BLaER1 treated with 17β-estradiol and CSF1 and Interleukin-3, amounts not matched to agents 10 nM and 100 nM (cell line): ENCODE measurements at regions not wholly inside any gene's neighbourhood (a gene's known extent, or its start where the extent isn't known, plus 50 kb on each side); places are given as distances from the start of the nearest gene placed in this dataset.
"Not testable (repeated sequence)": the region's sequence is repeated elsewhere in the genome, so short reads cannot be mapped to it uniquely, and the experiment has no call there.

ENCODE experiments used
- H3K27ac ChIP-seq, 11 experiments: shearing (Covaris generic); formaldehyde crosslinking; 2 replicates each; pipeline ENCODE4 v1.8.1; 2022
- H3K27me3 ChIP-seq, 11 experiments: shearing (Covaris generic); formaldehyde crosslinking; 2 replicates each; pipeline ENCODE4 v1.8.1; 2022
- H3K36me3 ChIP-seq, 11 experiments: shearing (Covaris generic); formaldehyde crosslinking; 2 replicates each; pipeline ENCODE4 v1.8.1; 2022
- H3K4me1 ChIP-seq, 10 experiments: shearing (Covaris generic); formaldehyde crosslinking; 2 replicates each; pipeline ENCODE4 v1.8.1; 2022
- H3K4me2 ChIP-seq, 11 experiments: shearing (Covaris generic); formaldehyde crosslinking; 2 replicates each; pipeline ENCODE4 v1.8.1; 2022
- H3K4me3 ChIP-seq, 10 experiments: shearing (Covaris generic); formaldehyde crosslinking; 2 replicates each; pipeline ENCODE4 v1.8.1; 2022
- H3K9ac ChIP-seq, 11 experiments: shearing (Covaris generic); formaldehyde crosslinking; 2 replicates each; pipeline ENCODE4 v1.8.1; 2022
- H3K9me3 ChIP-seq, 11 experiments: shearing (Covaris generic); formaldehyde crosslinking; replicated peaks in 1 of 11; 2 replicates each; pipeline ENCODE4 v1.8.1; 2022
- H4K20me1 ChIP-seq, 11 experiments: shearing (Covaris generic); formaldehyde crosslinking; 2 replicates each; pipeline ENCODE4 v1.8.1; 2022
- Cebpa-rat ChIP-seq, 11 experiments: shearing (Covaris generic); IDR thresholded peaks; 2 replicates each; pipeline ENCODE4 v1.8.1; 2022

DNA sequence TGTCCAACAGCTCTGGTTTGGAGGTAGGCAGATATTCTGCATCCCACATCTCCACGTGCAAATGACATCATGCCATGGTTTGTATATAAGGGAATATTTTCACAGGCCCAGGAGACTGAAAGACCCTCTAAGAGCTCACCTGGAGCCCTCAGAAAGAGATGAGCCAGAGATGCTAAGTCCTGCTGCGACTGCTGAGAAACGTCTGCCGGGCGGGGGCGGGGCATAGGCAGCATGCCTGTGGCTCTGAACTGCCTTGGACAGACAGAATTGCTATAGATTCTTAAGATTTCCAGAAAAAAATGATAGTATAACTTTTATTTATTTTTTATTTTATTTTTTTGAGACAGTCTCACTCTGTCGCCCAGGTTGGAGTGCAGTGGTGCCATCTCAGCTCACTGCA lies 64.2 kb upstream of the METTL9 start:
- H4K20me1 ChIP-seq, H3K27ac ChIP-seq, H3K4me3 ChIP-seq, H3K27me3 ChIP-seq, H3K4me2 ChIP-seq, H3K36me3 ChIP-seq, H3K9ac ChIP-seq: not testable (repeated sequence)
- Histone ChIP-seq H3K9me3 (peaks cover 0 to 11% (median 4%) of the 10 kb centered on the region in 11 experiments; a peak in 6 of 22 replicates), H3K4me1 (peaks cover 9 to 22% (median 15%) of the 10 kb centered on the region in 10 experiments)

DNA sequence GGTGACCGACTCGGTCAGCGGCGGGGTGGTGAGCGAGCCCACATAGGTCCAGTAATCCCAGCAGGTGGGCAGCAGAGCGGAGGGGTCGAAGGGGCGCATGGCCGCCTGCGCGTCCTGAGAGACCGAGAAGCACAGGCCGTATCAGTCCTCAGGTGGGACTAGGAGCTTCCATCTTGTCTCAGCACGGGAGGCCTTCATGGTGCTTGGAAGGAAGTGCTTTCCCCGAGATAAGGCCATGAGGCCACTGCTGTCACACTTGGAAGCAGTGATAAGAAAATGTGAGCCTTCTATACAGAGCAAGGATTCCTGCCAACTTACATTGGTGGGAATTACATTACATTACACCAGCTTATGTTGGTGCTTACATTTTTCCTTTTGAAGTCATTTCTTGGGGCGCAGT lies 62.6 kb upstream of the METTL9 start:
- H3K4me1 ChIP-seq, result peaks cover 24 to 36% (median 29%) of the 10 kb centered on the region in 10 experiments
- not testable (repeated sequence) for H3K36me3 ChIP-seq, H3K4me3 ChIP-seq, H3K9ac ChIP-seq, H3K27me3 ChIP-seq, H3K27ac ChIP-seq, H3K4me2 ChIP-seq
- H4K20me1 ChIP-seq, result peaks cover 0 to 11% (median 8%) of the 10 kb centered on the region in 11 experiments; a peak in 12 of 22 replicates
- H3K9me3 ChIP-seq, result peaks cover 0 to 11% (median 4%) of the 10 kb centered on the region in 11 experiments; a peak in 6 of 22 replicates

DNA sequence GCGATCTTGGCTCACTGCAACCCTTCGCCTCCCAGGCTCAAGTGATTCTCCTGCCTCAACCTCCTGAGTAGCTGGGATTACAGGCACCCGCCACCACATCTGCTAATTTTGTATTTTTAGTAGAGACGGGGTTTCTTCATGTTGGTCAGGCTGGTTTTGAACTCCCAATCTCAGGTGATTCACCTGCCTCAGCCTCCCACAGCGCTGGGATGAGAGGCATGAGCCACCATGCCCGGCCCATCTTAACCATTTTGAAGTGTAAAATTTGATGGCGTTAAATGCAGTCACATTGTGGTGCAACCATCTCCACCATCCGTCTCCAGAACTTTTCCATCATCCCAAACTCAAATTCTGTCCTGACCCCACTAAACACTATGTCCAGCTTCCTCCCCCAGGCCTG lies 61.8 kb upstream of the METTL9 start:
- H3K9ac ChIP-seq, H3K27ac ChIP-seq, H3K27me3 ChIP-seq, H3K4me3 ChIP-seq, H3K36me3 ChIP-seq, H3K4me2 ChIP-seq: not testable (repeated sequence)
- Histone ChIP-seq H3K4me1 (peaks cover 33 to 44% (median 38%) of the 10 kb centered on the region in 10 experiments), H4K20me1 (peaks cover 0 to 11% (median 8%) of the 10 kb centered on the region in 11 experiments; a peak in 12 of 22 replicates), H3K9me3 (peaks cover 0 to 11% (median 4%) of the 10 kb centered on the region in 11 experiments; a peak in 6 of 22 replicates)

- Histone ChIP-seq H3K27me3 (peaks cover 0 to 12% (median 0%) of the 10 kb centered on the region in 11 experiments; a peak in 3 of 22 replicates), H3K4me1 (peaks cover 42 to 56% (median 49%) of the 10 kb centered on the region in 10 experiments), H4K20me1 (peaks cover 0 to 11% (median 8%) of the 10 kb centered on the region in 11 experiments; a peak in 12 of 22 replicates), H3K4me2 (peak overlapping the region in 8 of 11 experiments; percentile 18 to 90 (median 67); a peak in 12 of 22 replicates), H3K27ac (peak overlapping the region in 1 of 11 experiments; percentile 50; a peak in 3 of 22 replicates)
- not testable (repeated sequence) for H3K4me3 ChIP-seq, H3K36me3 ChIP-seq, H3K9ac ChIP-seq, H3K9me3 ChIP-seq
These were observed 60.2 kb upstream of the METTL9 start for GRCh38 chr16:21539107-21539618.

DNA sequence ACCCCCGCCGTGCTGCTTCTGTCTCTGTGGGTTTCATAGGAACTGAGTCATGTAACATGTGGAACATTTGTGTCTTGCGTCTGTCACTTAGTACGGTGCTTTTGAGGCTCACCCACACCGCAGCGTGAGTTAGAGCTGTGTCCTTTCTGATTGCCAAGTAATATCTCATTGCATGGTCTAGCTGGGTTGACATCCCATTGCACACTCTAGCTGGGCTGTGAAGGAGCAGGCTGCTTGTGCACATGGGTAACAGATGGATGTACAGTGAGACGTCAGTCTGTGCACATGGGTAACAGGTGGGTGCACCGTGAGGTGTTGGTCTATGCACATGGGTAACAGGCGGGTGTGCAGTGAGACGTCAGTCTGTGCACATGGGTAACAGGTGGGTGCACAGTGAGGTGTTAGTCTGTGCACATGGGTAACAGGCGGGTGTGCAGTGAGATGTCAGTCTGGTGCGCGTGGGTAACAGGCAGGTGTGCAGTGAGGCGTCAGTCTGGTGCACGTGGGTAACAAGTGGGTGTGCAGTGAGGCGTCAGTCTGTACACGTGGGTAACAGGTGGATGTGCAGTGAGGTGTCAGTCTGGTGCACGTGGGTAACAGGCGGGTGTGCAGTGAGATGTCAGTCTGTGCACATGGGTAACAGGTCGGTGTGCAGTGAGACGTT lies 58.5 kb upstream of the METTL9 start:
- H3K4me1 ChIP-seq, result peaks cover 42 to 64% (median 55%) of the 10 kb centered on the region in 10 experiments
- H3K36me3 ChIP-seq, H3K9me3 ChIP-seq: not testable (repeated sequence)
- peak overlapping the region in 6 of 11 experiments; percentile 12 to 49 (median 31); a peak in 4 of 22 replicates for H3K9ac ChIP-seq
- H4K20me1 ChIP-seq, result peaks cover 0 to 11% (median 8%) of the 10 kb centered on the region in 11 experiments; a peak in 12 of 22 replicates
- peak overlapping the region; percentile 89 to 98 (median 96) for H3K4me2 ChIP-seq
- H3K27ac ChIP-seq, result peak overlapping the region in 8 of 11 experiments; percentile 0 to 61 (median 50); a peak in 13 of 22 replicates
- H3K4me3 ChIP-seq, result peak overlapping the region in 6 of 10 experiments; percentile 1 to 30 (median 10); a peak in 3 of 20 replicates
- peaks cover 0 to 18% (median 0%) of the 10 kb centered on the region in 11 experiments; a peak in 5 of 22 replicates for H3K27me3 ChIP-seq

DNA sequence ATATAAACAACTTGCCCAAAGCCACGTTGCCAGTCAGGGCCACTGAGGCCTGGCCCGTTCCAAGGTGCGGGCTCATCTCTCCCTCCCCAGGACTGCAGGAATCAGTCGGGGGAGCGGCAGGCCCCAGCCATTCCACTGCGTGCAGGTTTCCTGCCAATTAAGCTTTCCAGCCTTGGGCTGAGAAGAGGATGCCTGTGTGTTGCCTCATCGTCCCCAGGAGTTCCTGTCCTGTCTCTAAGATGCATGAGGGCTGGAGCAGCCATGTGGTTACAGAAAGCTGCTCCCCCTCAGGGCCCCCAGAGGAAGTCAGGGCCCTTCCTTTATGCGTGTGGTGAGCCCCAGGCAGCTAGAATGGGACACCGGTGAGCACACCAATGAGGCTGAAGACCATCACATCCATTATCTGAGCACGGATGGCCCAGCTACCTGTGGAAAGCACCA lies 57.7 kb upstream of the METTL9 start:
- H3K27me3 ChIP-seq, result peaks cover 0 to 19% (median 0%) of the 10 kb centered on the region in 11 experiments; a peak in 5 of 22 replicates
- not testable (repeated sequence) for H3K9me3 ChIP-seq, H3K36me3 ChIP-seq
- peak overlapping the region; percentile 89 to 98 (median 96) for H3K4me2 ChIP-seq
- H4K20me1 ChIP-seq, result peaks cover 0 to 11% (median 8%) of the 10 kb centered on the region in 11 experiments; a peak in 12 of 22 replicates
- TF ChIP-seq Cebpa-rat (IDR thresholded peaks at IDR 0.05), result peak in 7 of 11 experiments; percentile 32 to 78 (median 69); a peak in 9 of 22 replicates
- peak overlapping the region in 8 of 11 experiments; percentile 0 to 61 (median 50); a peak in 14 of 22 replicates for H3K27ac ChIP-seq
- peak overlapping the region in 3 of 10 experiments; percentile 17 to 30 (median 24); a peak in 3 of 20 replicates for H3K4me3 ChIP-seq
- H3K9ac ChIP-seq, result peak overlapping the region in 6 of 11 experiments; percentile 18 to 49 (median 31); a peak in 3 of 22 replicates
- peaks cover 42 to 64% (median 55%) of the 10 kb centered on the region in 10 experiments for H3K4me1 ChIP-seq

- H3K9me3 ChIP-seq, H3K4me3 ChIP-seq, H3K9ac ChIP-seq, H3K36me3 ChIP-seq: not testable (repeated sequence)
- Histone ChIP-seq H4K20me1 (peaks cover 0 to 11% (median 8%) of the 10 kb centered on the region in 11 experiments; a peak in 12 of 22 replicates), H3K4me2 (peak overlapping the region; percentile 50 to 98 (median 96)), H3K27ac (peak overlapping the region in 2 of 11 experiments; percentile 10 to 27; a peak in 3 of 22 replicates), H3K4me1 (peaks cover 42 to 64% (median 55%) of the 10 kb centered on the region in 10 experiments), H3K27me3 (peaks cover 0 to 19% (median 0%) of the 10 kb centered on the region in 11 experiments; a peak in 5 of 22 replicates)
These were observed 57.3 kb upstream of the METTL9 start for GRCh38 chr16:21542075-21542474.

DNA sequence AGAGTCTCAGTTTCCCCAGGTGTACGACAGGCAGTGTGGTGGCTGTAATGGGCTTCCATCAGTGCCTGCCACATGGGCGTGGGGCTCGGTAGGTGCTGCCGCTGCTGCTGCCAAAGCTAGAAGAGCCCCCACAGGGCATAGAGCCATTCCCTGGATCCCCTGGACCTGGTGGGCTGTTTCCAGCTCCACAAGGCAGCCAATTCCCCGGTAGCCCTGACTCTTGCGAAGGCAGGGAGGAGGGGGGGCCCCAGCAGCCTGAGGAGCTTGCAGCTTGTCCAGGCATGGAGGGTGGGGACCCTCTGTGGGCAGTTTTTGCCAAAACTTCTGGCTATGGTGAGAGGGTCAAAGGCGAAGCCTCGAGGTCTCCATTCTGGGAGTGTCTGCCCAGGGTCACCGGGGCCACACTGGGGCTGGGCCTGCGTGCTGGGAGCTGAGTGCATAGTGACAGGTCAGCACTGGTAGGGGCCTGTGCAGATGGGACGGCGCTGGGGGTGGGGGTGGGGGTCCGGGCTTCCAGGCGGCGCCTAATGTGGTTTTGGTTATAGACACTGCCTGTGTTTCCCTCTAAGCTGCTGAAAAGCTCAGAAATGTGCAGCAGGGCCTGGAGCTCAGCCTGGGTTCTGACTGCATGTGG lies 56.8 kb upstream of the METTL9 start:
- Histone ChIP-seq H3K4me1 (peaks cover 42 to 64% (median 55%) of the 10 kb centered on the region in 10 experiments), H3K27me3 (peaks cover 0 to 19% (median 0%) of the 10 kb centered on the region in 11 experiments; a peak in 5 of 22 replicates), H3K4me2 (peak overlapping the region; percentile 56 to 98 (median 96); a peak in 20 of 22 replicates), H4K20me1 (peaks cover 0 to 11% (median 8%) of the 10 kb centered on the region in 11 experiments; a peak in 12 of 22 replicates), H3K27ac (peak overlapping the region in 1 of 11 experiments; percentile 27; a peak in 1 of 22 replicates)
- H3K9me3 ChIP-seq, H3K9ac ChIP-seq, H3K4me3 ChIP-seq, H3K36me3 ChIP-seq: not testable (repeated sequence)

GRCh38 chr16:21543151-21543836 lies 56.1 kb upstream of the METTL9 start:
- Histone ChIP-seq H3K9ac (peak overlapping the region in 2 of 11 experiments; percentile 4 to 24; a peak in 2 of 22 replicates), H3K4me1 (peaks cover 42 to 61% (median 55%) of the 10 kb centered on the region in 10 experiments), H4K20me1 (peaks cover 0 to 11% (median 8%) of the 10 kb centered on the region in 11 experiments; a peak in 12 of 22 replicates), H3K27me3 (peaks cover 0 to 19% (median 0%) of the 10 kb centered on the region in 11 experiments; a peak in 5 of 22 replicates), H3K4me2 (peak overlapping the region; percentile 0 to 98 (median 91); a peak in 20 of 22 replicates)
- H3K27ac ChIP-seq, H3K9me3 ChIP-seq, H3K36me3 ChIP-seq, H3K4me3 ChIP-seq: not testable (repeated sequence)

DNA sequence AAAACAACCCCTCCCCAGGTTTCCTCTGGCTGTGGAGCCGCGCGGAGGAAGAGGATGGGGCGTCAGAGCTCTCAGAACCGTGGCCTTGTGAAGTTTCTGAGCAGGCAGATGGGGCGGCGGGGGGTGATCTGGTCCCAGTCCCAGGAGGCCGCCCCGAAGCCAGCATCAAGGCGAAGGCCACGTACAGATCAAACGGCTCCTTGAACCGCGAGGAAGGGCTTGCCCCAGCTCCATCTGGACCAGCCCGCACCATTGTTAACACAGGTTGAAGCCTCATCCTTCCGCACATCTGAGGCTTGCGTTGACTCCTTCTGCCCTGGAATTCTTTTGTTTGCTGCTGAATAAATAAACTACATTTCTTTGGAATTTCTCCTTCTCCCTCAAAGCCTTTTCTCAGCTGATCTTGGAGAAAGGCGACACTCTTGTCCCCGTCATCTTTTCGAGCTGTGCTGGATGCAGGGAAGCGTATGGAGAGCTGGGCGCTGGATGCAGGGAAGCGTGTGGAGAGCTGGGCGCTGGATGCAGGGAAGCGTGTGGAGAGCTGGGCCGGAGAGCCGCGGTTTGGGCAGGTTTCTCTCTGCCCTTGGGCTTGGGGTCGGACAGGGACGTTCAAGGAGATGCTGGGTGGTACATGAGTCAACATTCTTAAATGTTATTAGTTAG lies 53.6 kb upstream of the METTL9 start:
- not testable (repeated sequence) for H3K36me3 ChIP-seq, H3K27ac ChIP-seq, H4K20me1 ChIP-seq, H3K9ac ChIP-seq, H3K9me3 ChIP-seq, H3K4me3 ChIP-seq
- H3K4me2 ChIP-seq, result peak overlapping the region in 8 of 11 experiments; percentile 21 to 76 (median 56); a peak in 15 of 22 replicates
- H3K4me1 ChIP-seq, result peaks cover 24 to 40% (median 37%) of the 10 kb centered on the region in 10 experiments
- H3K27me3 ChIP-seq, result peaks cover 0 to 19% (median 0%) of the 10 kb centered on the region in 11 experiments; a peak in 5 of 22 replicates

GRCh38 chr16:21549396-21549795 lies 50.0 kb upstream of the METTL9 start:
- peaks cover 1 to 27% (median 20%) of the 10 kb centered on the region in 10 experiments; a peak in 15 of 20 replicates for H3K4me1 ChIP-seq
- H4K20me1 ChIP-seq, H3K9me3 ChIP-seq, H3K36me3 ChIP-seq, H3K4me2 ChIP-seq, H3K27me3 ChIP-seq, H3K27ac ChIP-seq, H3K4me3 ChIP-seq, H3K9ac ChIP-seq: not testable (repeated sequence)
